GM21723 (cell line): ENCODE measurements at regions not wholly inside any gene's neighbourhood (a gene's known extent, or its start where the extent isn't known, plus 50 kb on each side); places are given as distances from the start of the nearest gene placed in this dataset.

Source experiments
- ATAC-seq: cut with Tn5 transposase; IDR thresholded peaks from one replicate; pipeline ENCODE4 v1.9.1; 2021; ENCODE audit warnings: mild to moderate bottlenecking, moderate library complexity; ENCODE audit not compliant: unreplicated experiment

DNA sequence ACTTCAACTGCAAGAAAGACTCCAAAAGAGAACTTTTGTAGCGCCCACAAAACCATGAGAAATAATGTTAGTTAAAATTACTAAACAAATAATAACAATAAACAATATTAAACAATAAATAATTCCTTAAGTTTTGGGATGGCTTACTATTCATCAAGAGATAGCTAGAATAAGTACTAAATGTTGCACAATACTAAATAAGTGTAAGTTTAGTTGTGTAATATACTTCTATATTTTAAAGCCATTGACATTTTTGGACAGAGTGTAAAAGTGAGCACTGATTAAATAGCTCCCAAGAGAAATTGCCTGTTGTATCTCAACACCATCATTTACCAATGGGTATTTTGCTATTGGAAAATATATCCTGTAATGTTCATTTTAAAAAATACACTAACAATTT, 166.7 kb downstream of the ALG10 start:
- ATAC-seq: no peak

DNA sequence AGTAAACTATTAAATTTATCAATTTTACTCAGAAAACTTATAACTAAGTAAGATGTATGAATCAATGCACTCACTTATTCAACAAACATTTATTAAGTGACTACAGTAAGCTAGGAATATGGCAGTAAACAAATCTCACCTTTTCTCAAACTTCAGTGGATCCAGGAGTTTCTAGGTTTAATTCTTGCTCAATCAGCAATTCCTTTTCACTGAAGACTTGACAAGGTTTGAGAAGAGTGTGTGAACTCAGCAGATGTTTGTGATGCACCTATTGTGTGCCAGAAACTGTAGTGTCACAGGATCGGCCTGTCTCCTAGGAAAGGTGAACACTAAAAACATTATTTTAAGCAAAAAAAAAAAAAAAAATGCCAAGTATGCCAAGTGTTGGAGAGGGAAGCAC, 167.8 kb downstream of the ALG10 start:
- no peak for ATAC-seq

DNA sequence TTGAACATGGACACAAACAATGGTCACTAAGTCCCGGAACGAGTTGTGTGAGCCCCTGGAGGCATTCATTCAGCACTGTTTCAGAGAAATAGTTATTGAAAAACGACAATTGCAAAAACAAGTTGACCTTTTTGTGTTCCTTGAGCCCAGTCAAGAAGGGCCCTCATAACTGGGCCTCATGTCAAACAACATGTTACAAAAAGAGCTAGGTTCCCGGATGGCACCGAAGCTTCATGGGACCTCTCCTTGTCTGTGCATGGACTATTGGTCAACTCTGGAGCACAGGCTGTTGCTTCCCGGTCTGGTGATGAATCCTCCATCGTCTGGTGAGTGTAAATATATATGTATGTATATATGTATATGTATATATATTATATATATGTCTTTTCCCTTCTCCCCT, 176.6 kb downstream of the ALG10 start:
- no peak for ATAC-seq

DNA sequence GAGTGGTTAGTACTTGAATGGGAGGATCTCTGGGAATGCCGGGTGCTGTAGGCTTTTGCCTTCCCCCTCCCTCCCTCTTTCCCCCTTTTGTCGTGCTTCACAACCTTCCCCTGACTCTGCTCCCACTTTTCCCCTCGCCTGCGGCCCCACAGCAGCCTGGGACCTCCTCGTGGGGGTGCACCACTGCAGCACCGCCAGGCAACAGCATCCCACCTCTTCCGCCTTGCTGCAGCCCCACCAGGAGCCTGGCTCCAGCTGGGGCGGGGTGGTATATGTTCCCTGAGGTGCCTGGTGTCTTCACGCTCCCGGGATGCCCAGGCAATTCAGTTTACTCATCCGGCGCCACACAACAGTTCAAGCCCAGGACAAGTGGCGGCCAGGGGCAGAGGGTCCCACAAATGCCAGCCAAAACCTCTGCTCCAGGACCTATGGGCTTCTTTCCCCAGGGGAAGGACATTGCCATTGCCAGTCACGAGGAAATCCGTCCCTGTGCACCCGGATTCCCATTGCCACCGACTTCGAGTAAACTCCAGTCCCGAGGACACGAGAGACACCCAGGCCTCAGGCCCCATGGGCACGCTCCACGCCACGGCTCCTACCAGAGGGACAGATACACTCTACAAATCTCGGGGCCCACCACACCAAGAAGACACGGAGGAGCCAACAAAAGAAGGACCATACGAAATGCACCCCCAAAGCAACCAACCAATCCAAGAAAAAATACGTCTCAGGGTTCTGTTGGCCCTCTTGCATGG, 181.7 kb downstream of the ALG10 start:
- no peak for ATAC-seq

DNA sequence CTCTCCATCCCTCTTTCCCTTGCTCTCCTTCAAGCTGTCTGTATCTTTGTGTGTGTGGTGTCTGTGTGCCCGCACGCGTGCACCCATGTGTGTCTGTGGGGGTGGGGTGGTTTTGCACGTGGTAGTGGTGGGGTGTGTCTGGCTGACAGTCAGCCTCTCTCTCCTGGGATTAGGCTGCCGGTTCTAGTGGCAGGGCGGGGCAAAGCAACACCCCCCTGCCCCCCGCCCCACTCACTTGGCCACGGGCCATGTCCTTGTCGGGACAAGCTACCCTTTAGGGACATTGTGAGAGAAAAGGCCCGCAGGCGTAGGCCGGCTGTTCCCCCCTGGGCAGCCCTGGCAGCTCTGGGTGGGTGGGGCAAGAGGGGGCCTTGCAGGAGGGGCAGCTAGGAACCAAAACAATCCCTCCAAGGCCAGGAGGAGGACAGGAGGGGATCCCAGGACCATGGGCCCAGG, 182.6 kb downstream of the ALG10 start:
- ATAC-seq: no peak

DNA sequence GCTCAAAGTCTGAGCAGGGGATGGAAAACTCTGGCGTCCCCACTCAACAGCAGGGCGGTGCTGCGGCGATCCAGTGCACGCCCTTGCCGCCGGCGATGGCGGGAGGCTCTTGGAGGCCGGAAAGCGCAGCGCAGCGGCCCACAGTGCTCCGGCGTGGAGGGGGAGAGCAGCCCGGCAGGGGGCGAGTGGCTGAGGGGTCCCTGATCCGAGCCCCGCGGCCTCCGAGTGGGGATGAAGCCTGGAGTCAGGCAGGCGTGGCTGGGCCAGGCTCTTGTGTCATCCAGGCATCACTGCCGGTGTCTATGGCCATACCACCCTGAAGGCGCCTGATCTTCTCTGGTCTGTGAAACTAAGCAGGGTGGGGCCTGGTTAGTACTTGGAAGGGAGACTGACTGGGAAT, 183.1 kb downstream of the ALG10 start:
- no peak for ATAC-seq

DNA sequence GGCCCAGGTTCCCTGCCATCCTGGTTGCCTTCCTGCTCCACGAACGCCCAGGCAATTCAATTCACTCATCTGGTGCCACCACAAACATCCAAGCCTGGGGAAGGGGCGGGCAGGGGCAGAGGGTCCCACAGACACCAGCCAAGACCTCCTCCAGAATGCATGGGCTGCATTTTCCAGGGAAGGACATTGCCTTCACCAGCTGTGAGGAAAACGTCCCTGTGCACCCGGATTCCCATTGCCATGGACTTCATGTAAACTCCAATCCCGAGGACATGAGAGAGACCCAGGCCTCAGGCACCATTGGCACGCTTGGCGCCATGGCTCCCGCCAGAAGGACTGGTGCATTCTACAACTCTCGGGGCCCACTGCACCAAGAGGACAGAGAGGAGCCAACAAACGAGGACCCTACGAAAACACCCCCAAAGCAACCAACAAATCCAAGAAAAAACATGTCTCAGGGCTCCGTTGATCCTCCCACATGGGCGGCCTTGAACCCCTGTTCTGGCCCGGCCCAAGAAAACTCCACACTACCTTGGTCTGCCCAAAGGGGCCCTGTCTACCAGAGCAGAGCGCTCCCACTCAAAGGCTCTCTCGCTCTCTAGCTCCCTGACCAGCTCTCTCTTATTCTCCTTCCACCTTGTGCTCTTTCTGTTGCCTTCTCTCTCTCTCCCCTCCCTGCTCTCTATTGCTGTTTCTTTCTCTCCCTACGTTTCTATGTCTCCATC, 183.9 kb downstream of the ALG10 start:
- no peak for ATAC-seq

DNA sequence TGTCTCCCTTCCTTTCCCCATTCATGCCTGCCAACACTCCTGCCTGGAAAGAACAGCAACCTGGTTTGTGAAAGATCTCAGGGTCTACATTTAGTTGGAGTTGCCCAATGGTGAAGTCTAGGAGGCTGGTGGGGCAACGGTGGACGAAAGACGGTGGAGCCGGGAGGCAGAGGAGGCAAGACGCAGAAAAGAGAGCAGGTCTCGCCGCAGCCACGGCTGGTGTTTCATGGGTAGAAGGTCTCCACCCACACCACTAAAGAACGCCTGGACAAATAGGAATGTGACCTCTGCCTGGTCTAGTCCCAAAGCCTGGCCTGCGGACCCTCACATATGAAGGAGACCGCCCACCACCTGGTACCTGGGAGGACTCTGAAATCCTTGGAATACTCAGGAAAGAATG, 185.6 kb downstream of the ALG10 start:
- no peak for ATAC-seq

DNA sequence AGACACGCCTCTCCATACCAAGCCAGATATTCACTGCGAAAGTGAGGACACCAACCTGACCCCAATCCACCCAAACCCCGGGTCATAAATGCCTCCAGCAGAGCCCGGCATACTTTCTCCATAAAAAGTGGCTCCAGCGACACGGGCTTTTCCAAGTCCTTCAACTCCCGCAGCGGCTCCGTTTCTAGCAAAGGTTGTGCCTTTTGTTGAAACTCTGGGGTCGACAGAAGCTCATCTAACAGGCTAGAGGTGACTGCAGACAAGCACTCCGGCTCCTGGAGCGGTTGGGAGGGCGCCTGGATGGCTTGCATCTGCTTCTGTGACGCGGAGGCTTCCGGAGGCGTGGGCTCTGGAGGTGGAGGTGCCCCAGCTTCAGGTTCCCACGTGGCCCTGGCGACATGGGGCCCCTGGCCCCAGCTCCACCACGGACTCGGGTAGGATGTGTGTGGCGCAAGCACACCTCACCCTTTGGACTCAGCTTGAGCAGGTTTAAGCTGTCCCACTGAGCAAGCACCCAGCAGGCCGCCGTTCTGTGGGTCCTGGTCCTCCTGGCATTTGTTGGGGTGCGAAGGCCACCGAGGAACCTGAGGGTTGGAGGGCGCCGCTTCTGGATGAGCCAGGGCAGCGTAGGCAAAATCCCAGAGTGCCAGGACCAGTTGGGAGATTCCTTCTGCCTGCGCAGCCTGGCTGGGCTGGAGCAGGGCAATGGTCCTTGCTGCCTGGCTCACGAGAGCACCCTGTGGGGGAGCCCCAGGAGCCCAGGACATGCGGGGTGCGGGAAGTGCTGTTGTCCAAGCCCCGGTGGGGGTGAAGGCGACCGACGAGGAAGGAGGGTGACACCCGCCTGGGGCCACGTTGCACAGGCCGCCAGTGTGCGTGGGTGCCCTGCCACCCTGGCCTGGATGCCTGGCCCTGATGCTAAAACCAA, 186.3 kb downstream of the ALG10 start:
- no peak for ATAC-seq

DNA sequence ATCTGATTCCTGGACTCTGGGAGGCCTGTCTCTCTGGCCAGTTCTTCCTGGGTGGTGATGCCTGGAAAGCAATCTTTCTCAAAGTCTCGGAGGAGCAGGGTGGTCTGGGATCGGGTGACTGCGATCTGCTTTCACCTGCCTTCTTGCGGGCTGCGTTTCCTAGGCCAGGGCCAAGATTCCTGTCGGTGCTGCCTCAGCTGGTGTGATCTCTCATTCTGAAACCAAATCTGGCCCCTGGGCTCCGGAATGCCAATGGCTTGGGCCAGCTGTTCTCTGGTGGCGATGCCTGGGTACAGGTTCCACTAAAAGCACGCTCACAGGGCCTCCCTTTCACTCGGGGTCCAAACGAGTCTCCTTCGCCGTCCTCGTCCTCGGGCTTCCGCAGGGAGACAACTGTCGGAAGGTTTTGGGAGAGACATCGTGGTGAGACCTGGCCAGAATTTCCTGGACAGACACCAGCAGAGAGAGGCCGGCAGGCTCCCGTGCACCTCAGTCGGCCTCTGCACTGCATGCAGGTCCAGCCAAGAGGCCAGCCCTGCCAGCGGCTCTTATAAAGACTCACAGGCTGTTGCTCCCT, 187.1 kb downstream of the ALG10 start:
- ATAC-seq: no peak

DNA sequence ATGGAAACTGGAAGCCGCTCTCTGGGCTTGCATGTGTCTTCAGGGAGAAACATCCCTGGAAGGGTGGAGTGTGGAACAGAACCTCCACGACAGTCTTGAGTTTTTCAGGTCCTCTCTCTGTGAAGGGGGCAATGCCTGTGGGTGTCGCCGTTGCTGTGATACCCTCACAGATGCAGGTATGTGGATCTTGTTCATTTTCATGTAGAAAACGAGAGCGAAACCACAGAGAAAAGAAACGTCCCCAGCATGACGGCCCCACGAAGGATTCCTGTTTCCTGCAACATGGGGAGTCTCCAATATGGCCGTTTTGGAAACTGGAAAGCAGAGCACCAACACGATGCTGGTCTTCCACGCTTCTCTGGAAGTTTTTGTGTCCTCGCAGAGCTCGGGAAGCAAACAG, 187.9 kb downstream of the ALG10 start:
- ATAC-seq: no peak

DNA sequence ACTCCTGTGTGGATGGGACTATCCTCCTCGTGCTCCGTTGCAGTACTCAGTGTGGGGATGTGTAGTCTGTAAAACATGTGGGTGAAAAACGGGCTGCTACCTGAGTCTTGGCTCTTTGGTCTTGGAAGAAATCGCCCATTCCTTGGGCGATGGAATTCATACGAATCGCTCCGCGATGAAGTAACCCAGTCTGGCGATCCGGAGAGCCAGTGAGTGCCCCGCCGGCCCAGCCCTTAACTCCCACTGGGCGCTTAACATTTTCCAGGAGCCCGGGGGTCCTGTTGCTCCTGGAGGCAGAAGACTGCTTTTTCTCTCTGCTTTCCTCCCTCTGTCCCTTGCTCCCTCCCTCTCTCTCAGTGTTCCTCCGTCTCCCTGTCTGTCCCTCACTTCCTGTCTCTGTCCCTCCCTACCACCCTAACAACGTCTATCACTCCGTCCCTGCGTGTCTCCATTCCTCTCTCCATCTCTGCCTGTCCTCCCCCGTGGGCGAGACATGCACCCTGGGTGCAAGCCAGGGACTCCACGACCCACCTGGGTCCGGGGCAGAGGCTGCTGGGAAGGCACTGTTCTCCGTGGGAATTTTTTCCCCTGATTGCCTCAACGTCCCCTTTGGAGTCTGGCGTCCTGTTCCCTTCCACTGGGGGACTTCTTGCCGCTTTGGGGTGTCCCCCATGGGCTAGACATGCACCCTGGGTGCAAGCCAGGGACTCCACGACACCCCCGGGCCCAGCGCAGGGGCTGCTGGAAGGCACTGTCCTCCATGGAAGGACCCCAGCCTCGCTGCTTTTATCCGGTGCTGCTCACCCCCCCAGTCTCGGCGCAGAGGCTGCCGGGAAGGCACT, 188.6 kb downstream of the ALG10 start:
- ATAC-seq: no peak

DNA sequence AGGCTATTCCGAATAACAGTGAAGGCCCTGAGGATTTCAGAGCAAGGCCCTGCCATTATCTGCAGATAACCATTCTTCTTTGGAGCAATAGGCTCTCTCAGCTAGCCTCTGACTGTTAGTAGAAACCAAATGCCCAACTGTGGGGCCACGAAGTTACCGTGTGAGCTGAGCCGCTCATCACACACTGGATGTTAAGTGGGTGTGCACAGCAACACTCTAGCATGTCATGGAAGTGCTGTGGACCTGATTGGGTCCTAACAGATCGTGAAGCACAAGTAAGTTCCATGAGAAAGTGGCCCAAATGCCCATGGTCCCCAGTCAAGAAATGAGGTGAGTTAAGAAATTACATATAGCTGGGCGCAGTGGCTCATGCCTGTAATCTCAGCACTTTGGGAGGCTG, 190.4 kb downstream of the ALG10 start:
- no peak for ATAC-seq

DNA sequence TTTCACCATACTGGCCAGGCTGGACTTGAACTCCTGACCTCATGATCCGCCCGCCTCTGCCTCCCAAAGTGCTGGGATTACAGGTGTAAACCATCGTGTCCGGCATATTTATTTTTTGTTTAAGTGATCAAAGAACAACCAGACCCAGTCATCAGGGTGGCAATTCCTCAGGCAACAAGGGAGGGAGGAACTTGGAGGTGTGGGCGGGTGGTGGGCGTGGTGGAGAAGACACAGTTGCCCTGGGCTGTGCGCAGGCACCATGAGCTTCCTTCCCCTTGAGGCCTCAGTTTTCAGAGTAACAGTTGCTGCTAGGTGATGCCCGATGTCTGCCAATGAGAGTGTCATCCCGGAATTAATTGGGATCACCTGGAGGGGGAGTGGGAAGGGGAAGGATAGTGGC, 191.7 kb downstream of the ALG10 start:
- ATAC-seq: no peak

DNA sequence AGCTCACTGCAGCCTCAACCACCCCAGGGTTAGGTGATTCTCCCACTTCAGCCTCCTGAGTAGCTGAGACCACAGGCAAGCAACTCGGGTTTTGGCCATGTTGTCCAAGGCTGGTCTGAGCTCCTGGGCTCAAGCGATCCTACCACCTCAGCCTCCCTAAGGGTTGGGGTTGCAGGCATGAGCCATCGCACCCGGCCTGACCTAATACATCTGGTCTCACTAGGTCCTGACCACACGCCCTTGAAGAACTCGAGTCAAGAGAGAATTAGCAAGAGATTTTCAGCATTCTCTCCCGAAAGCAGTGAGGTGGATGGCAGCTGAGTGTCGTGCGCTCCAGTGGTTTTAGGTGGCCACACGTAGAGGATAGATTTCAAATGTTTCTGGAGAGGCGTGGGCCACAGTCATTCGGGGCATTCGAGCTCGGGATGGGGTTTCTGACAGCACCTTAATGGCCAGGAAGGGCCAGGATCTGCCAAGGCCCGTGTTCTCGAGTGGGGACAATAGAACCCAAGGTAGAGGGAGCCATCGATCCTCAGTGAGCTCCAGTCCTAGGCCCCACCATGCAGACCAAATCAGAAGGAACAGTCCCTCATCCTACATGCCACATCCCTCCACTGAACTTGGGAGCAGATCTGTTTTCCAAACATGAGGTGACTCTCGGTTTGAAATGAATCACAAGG, 193.1 kb downstream of the ALG10 start:
- ATAC-seq: no peak

DNA sequence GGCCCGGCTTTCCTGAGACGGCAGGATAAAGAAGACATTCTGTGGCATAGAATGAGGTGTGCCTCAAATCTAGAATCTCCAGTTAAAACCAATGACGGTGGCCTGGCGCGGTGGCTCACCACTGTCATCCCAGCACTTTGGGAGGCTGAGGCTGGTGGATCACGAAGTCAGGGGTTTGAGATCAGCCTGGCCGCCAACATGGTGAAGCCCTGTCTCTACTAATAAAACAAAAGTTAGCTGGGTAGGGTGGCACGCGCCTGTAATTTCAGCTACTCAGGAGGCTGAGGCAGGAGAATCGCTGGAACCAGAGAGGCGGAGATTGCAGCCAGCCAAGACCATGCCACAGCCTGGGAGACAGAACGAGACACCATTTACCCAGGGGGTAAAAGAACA, 193.6 kb downstream of the ALG10 start:
- ATAC-seq: no peak

DNA sequence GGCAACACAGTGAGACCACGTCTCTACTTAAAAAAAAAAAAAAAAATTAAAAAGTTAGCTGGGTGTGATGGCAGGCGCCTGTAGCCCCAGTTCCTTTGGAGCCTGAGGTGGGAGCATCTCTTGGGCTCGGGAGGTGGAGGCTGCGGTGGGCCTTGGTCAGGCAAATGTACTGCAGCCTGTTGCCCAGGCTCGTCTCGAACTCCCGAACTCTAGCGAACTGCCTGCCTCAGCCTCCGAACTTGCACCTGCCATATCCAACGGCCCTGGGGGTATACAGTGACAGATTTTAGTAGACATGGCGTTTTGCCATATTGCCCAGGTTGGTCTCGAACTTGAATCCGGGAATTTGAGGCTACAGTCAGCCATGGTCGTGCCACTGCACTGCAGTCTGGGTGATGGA, 195.4 kb downstream of the ALG10 start:
- no peak for ATAC-seq

DNA sequence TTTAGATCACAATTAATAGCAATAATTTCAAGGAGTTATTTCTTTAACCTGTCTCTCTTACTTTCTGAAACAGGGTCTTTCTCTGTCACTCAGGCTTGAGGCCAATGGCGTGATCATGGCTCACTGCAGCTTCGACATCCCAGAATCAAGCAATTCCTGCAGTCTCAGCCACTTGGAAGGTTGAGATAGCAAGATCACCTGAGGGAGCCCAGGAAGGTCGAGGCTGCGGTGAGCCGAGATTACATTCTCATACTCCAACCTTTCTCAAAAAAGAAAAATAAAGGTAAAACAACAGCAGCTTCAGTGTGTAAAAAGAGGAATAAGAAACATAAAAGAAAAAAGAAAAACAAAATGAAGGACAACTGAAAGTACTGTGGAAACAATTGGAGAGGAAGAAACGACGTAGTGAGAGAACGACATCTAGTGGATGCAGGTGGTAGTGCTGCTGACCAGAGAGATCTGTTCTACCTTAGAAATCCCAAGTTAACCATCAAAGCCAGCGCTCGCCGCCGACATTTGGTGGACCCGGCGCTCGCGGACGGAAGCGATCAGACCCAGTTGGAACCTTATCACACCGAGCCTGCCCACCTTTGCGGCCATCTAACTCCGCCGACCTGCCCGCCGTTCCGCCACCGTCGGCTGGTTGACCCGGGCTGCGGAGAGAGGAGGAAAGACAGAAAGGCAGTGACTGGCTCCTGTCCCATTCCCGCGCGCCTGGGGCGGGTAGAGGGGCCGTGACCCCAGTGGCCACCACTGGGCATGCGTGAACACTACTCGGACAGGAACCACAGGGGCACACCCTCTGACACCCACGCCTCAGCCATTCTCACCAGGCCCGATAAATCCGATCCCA, 196.1 kb downstream of the ALG10 start:
- ATAC-seq: peak; percentile 87
